ENCODE measurements at regions not wholly inside any gene's neighbourhood (a gene's known extent, or its start where the extent isn't known, plus 50 kb on each side); places are given as distances from the start of the nearest gene placed in this dataset.
A peak's percentile ranks its signal among the peaks of the same experiment; 100 is the strongest.

DNA sequence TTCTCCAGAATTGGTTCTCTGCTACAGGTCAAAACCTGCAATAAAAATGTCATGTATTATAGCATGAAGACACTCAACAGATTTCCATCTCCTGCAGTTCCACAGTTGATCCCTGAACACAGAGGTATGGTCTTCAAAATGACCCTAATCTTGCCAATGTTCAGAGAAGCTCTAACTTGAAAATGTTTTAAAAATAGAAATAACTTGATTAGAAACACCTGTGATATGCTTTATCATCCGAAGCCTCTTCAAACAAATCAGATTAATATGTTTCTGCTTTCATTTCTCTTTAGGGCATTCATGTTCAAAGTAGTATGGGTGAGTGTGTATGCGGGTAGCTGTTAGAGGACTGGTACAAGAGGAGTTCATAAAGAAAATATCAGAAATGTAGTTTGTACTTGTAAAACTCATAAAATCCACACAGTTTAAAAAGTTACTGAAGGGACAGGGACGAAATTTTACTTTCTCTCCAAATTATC, 60.4 kb downstream of the KCNRG start:
- POLR2A ChIA-PET, result interaction anchor here (0.5 to 21.3 kb wide), 13 partner anchors 5 to 735 kb away, joined by 3 to 429 read pairs (median 4); partner anchors contain the start of gene TRIM13
- no peaks in the 10 kb centered on the region for H3K9me3 Mint-ChIP-seq (ENCODE audit: unreplicated experiment)
- H3K4me1 Mint-ChIP-seq (ENCODE audit: insufficient read depth, unreplicated experiment), result peaks cover 10% of the 10 kb centered on the region
- BruUV-seq (replicated peaks), result no TSS peak
- intact Hi-C loops (cut with micrococcal nuclease), result no loop called here
- DNase-seq (ENCODE audit: unreplicated experiment), result peak; percentile 47
- peak overlapping the region; percentile 99 for H3K27ac Mint-ChIP-seq (ENCODE audit: low read depth, unreplicated experiment)
- no peaks in the 10 kb centered on the region for H3K27me3 Mint-ChIP-seq (ENCODE audit: insufficient read depth, unreplicated experiment)
- H3K36me3 Mint-ChIP-seq (ENCODE audit: insufficient read depth, unreplicated experiment), result peaks cover 15% of the 10 kb centered on the region
- CTCF ChIA-PET, result interaction anchor here (0.6 to 1.8 kb wide), 5 partner anchors 9 to 837 kb away, joined by 3 to 5 read pairs (median 4); partner anchors contain the start of gene TRIM13
- TF ChIP-seq, protein P1, sequence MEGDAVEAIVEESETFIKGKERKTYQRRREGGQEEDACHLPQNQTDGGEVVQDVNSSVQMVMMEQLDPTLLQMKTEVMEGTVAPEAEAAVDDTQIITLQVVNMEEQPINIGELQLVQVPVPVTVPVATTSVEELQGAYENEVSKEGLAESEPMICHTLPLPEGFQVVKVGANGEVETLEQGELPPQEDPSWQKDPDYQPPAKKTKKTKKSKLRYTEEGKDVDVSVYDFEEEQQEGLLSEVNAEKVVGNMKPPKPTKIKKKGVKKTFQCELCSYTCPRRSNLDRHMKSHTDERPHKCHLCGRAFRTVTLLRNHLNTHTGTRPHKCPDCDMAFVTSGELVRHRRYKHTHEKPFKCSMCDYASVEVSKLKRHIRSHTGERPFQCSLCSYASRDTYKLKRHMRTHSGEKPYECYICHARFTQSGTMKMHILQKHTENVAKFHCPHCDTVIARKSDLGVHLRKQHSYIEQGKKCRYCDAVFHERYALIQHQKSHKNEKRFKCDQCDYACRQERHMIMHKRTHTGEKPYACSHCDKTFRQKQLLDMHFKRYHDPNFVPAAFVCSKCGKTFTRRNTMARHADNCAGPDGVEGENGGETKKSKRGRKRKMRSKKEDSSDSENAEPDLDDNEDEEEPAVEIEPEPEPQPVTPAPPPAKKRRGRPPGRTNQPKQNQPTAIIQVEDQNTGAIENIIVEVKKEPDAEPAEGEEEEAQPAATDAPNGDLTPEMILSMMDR (IDR thresholded peaks at IDR 0.05; ENCODE audit: unreplicated experiment), result no peak
- peak overlapping the region; percentile 97 for H3K4me3 Mint-ChIP-seq (ENCODE audit: unreplicated experiment)

DNA sequence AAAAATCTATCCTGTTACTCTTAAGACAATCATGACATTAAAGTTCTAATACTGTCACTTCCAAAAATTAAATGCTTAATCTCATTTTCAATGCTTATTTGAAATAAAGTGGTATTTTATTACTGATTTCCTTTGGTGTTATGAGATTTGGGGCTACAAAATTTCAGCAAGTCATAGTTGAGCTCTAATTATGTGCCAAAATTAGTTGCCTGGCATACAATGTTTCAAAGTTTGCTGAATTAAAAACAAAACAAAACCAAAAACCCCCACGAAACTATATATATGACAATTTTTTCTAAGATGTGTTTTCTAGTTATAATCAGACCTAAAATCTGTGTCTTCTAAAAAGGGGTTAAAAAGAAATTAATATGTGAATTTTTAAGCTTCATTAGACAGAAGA, 62.2 kb downstream of the KCNRG start:
- no TSS peak for BruUV-seq (replicated peaks)
- ChIA-PET CTCF (interaction anchor here (1.0 to 1.8 kb wide), 3 partner anchors 79 to 834 kb away, joined by 3 to 4 read pairs (median 4); partner anchors contain the start of gene TRIM13), POLR2A (interaction anchor here (0.6 to 21.3 kb wide), 14 partner anchors 7 to 834 kb away, joined by 3 to 429 read pairs (median 6); partner anchors contain the start of genes EBPL, SPRYD7 and TRIM13)
- intact Hi-C loops (cut with micrococcal nuclease), result no loop called here
- no peaks in the 10 kb centered on the region for H3K27me3 Mint-ChIP-seq (ENCODE audit: insufficient read depth, unreplicated experiment)
- DNase-seq (ENCODE audit: unreplicated experiment), result peak; percentile 8
- TF ChIP-seq, protein P1 (IDR thresholded peaks at IDR 0.05; ENCODE audit: unreplicated experiment), result no peak
- no peaks in the 10 kb centered on the region for H3K9me3 Mint-ChIP-seq (ENCODE audit: unreplicated experiment)
- peaks cover 10% of the 10 kb centered on the region for H3K4me1 Mint-ChIP-seq (ENCODE audit: insufficient read depth, unreplicated experiment)
- peak overlapping the region; percentile 99 for H3K27ac Mint-ChIP-seq (ENCODE audit: low read depth, unreplicated experiment)
- peaks cover 30% of the 10 kb centered on the region for H3K36me3 Mint-ChIP-seq (ENCODE audit: insufficient read depth, unreplicated experiment)
- peak overlapping the region; percentile 97 for H3K4me3 Mint-ChIP-seq (ENCODE audit: unreplicated experiment)

DNA sequence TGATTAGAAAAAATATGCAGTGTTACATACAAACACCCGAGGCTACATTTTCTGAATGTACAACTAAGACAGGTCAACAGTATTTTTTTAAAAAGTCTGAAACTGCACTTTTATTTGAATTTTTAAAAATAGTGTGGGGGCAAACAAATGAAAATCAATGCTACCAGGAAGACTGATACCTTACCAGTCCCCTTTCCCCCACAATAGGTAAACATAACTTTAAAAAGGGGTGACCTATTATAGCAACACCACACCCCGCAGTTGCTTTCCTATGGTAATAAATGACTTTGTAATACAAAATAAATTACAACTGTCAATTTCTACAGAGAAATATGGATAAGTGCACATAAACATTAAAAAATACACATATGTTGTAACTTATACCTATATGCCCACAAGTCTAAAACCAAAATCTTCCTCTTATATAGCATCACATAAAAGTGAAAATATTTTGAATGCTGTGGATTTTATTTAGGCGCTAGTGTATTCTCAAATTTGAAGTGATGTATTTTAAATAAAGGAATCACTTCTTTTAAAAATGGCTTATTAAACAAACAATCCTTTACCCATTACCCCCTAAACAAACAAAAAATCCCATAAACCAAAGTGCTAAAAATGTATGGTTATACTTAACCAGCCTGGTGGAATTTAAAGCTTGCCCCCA, 63.1 kb downstream of the KCNRG start:
- peaks cover 11% of the 10 kb centered on the region for H3K4me1 Mint-ChIP-seq (ENCODE audit: insufficient read depth, unreplicated experiment)
- no TSS peak for BruUV-seq (replicated peaks)
- intact Hi-C loops (cut with micrococcal nuclease), result no loop called here
- H3K36me3 Mint-ChIP-seq (ENCODE audit: insufficient read depth, unreplicated experiment), result peaks cover 32% of the 10 kb centered on the region
- H3K27me3 Mint-ChIP-seq (ENCODE audit: insufficient read depth, unreplicated experiment), result no peaks in the 10 kb centered on the region
- H3K9me3 Mint-ChIP-seq (ENCODE audit: unreplicated experiment), result no peaks in the 10 kb centered on the region
- POLR2A ChIA-PET, result interaction anchor here (0.7 to 21.3 kb wide), 15 partner anchors 8 to 833 kb away, joined by 3 to 429 read pairs (median 11); partner anchors contain the start of genes SPRYD7 and TRIM13
- H3K4me3 Mint-ChIP-seq (ENCODE audit: unreplicated experiment), result peak overlapping the region; percentile 97
- CTCF ChIA-PET, result interaction anchor here (0.8 to 1.8 kb wide), 7 partner anchors 46 to 994 kb away, joined by 3 to 6 read pairs (median 4); partner anchors contain the start of gene TRIM13
- H3K27ac Mint-ChIP-seq (ENCODE audit: low read depth, unreplicated experiment), result peak overlapping the region; percentile 99
- DNase-seq (ENCODE audit: unreplicated experiment), result peak; percentile 34
- TF ChIP-seq, protein P1 (IDR thresholded peaks at IDR 0.05; ENCODE audit: unreplicated experiment), result no peak
